ENCODE measurements at regions not wholly inside any gene's neighbourhood (a gene's known extent, or its start where the extent isn't known, plus 50 kb on each side); places are given as distances from the start of the nearest gene placed in this dataset.

GRCh38 chr18:55650363-55650870 lies 62.4 kb upstream of the TCF4 start:
- no peaks in the 10 kb centered on the region for H3K9me3 ChIP-seq (ENCODE audit: severe bottlenecking)
- H3K36me3 ChIP-seq (ENCODE audit: low read depth) = no peaks in the 10 kb centered on the region
- TF ChIP-seq CTCF (IDR thresholded peaks at IDR 0.05; ENCODE audit: poor library complexity, severe bottlenecking) = no peak
- no peak overlapping the region for H3K4me3 ChIP-seq (ENCODE audit: severe bottlenecking)
- DNase-seq (ENCODE audit: low spot score) (no peak), ATAC-seq (ENCODE audit: low read depth) (no peak; the same call in 2 of the 3 replicates)
- H3K27ac ChIP-seq (ENCODE audit: poor library complexity, severe bottlenecking) = no peak overlapping the region
- peaks cover 3% of the 10 kb centered on the region for H3K4me1 ChIP-seq (ENCODE audit: insufficient read depth, poor library complexity, severe bottlenecking)
- H3K27me3 ChIP-seq (ENCODE audit: insufficient read depth, poor library complexity, severe bottlenecking) = no peaks in the 10 kb centered on the region

GRCh38 chr18:55647331-55647730 lies 59.3 kb upstream of the TCF4 start:
- Histone ChIP-seq H3K4me3 (ENCODE audit: severe bottlenecking) (no peak overlapping the region), H3K9me3 (ENCODE audit: severe bottlenecking) (no peaks in the 10 kb centered on the region), H3K27me3 (ENCODE audit: insufficient read depth, poor library complexity, severe bottlenecking) (no peaks in the 10 kb centered on the region), H3K36me3 (ENCODE audit: low read depth) (no peaks in the 10 kb centered on the region), H3K4me1 (ENCODE audit: insufficient read depth, poor library complexity, severe bottlenecking) (peaks cover 3% of the 10 kb centered on the region), H3K27ac (ENCODE audit: poor library complexity, severe bottlenecking) (no peak overlapping the region)
- TF ChIP-seq CTCF (IDR thresholded peaks at IDR 0.05; ENCODE audit: poor library complexity, severe bottlenecking) = no peak
- ATAC-seq (ENCODE audit: low read depth) (no peak), DNase-seq (ENCODE audit: low spot score) (no peak)

GRCh38 chr18:55642191-55642590 lies 54.2 kb upstream of the TCF4 start:
- H3K27me3 ChIP-seq (ENCODE audit: insufficient read depth, poor library complexity, severe bottlenecking) = no peaks in the 10 kb centered on the region

GRCh38 chr18:55641486-55641885 lies 53.5 kb upstream of the TCF4 start:
- no peak for TF ChIP-seq CTCF (IDR thresholded peaks at IDR 0.05; ENCODE audit: poor library complexity, severe bottlenecking)

More at GRCh38 chr18:55642191-55642590, 54.2 kb upstream of the TCF4 start:
- H3K4me1 ChIP-seq (ENCODE audit: insufficient read depth, poor library complexity, severe bottlenecking) = no peaks in the 10 kb centered on the region
- H3K27ac ChIP-seq (ENCODE audit: poor library complexity, severe bottlenecking) = no peak overlapping the region
- H3K9me3 ChIP-seq (ENCODE audit: severe bottlenecking) = peaks cover 3% of the 10 kb centered on the region
- no peak for TF ChIP-seq CTCF (IDR thresholded peaks at IDR 0.05; ENCODE audit: poor library complexity, severe bottlenecking)
- no peak overlapping the region for H3K4me3 ChIP-seq (ENCODE audit: severe bottlenecking)
- ATAC-seq (ENCODE audit: low read depth) (no peak), DNase-seq (ENCODE audit: low spot score) (no peak)
- H3K36me3 ChIP-seq (ENCODE audit: low read depth) = no peaks in the 10 kb centered on the region

More at GRCh38 chr18:55641486-55641885, 53.5 kb upstream of the TCF4 start:
- H3K9me3 ChIP-seq (ENCODE audit: severe bottlenecking) = peaks cover 3% of the 10 kb centered on the region
- no peak overlapping the region for H3K4me3 ChIP-seq (ENCODE audit: severe bottlenecking)
- H3K27me3 ChIP-seq (ENCODE audit: insufficient read depth, poor library complexity, severe bottlenecking) = no peaks in the 10 kb centered on the region
- ATAC-seq (ENCODE audit: low read depth) (no peak), DNase-seq (ENCODE audit: low spot score) (no peak)
- H3K27ac ChIP-seq (ENCODE audit: poor library complexity, severe bottlenecking) = no peak overlapping the region
- no peaks in the 10 kb centered on the region for H3K36me3 ChIP-seq (ENCODE audit: low read depth)
- H3K4me1 ChIP-seq (ENCODE audit: insufficient read depth, poor library complexity, severe bottlenecking) = no peaks in the 10 kb centered on the region
